HG03354 (cell line): ENCODE measurements at regions not wholly inside any gene's neighbourhood (a gene's known extent, or its start where the extent isn't known, plus 50 kb on each side); places are given as distances from the start of the nearest gene placed in this dataset.
"Not testable (repeated sequence)": the region's sequence is repeated elsewhere in the genome, so short reads cannot be mapped to it uniquely, and the experiment has no call there.

Source experiments
- ATAC-seq: cut with Tn5 transposase; IDR thresholded peaks from one replicate; pipeline ENCODE4 v1.9.1; 2021; ENCODE audit warnings: mild to moderate bottlenecking; ENCODE audit not compliant: unreplicated experiment, poor library complexity, severe bottlenecking

GRCh38 chr10:3374914-3375313 lies 202.3 kb upstream of the PITRM1 start:
- no peak for ATAC-seq

GRCh38 chr10:3373374-3374027 lies 200.9 kb upstream of the PITRM1 start:
- not testable (repeated sequence) for ATAC-seq

GRCh38 chr10:3372281-3372680 lies 199.7 kb upstream of the PITRM1 start:
- no peak for ATAC-seq

GRCh38 chr10:3371624-3372023 lies 199.0 kb upstream of the PITRM1 start:
- not testable (repeated sequence) for ATAC-seq

GRCh38 chr10:3366735-3367405 lies 194.3 kb upstream of the PITRM1 start:
- no peak for ATAC-seq

- no peak for ATAC-seq
These were observed 193.5 kb upstream of the PITRM1 start for GRCh38 chr10:3366043-3366442.

GRCh38 chr10:3365630-3366029 lies 193.0 kb upstream of the PITRM1 start:
- no peak for ATAC-seq

- no peak for ATAC-seq
These were observed 192.3 kb upstream of the PITRM1 start for GRCh38 chr10:3364768-3365480.

GRCh38 chr10:3363311-3364045 lies 190.9 kb upstream of the PITRM1 start:
- ATAC-seq, result no peak

- no peak for ATAC-seq
These were observed 189.8 kb upstream of the PITRM1 start for GRCh38 chr10:3362394-3362793.

GRCh38 chr10:3361640-3362039 lies 189.1 kb upstream of the PITRM1 start:
- ATAC-seq, result no peak

GRCh38 chr10:3357737-3358136 lies 185.2 kb upstream of the PITRM1 start:
- no peak for ATAC-seq

- ATAC-seq, result no peak
These were observed 183.0 kb upstream of the PITRM1 start for GRCh38 chr10:3355536-3355935.

GRCh38 chr10:3354174-3354900 lies 181.8 kb upstream of the PITRM1 start:
- no peak for ATAC-seq

GRCh38 chr10:3353235-3353634 lies 180.7 kb upstream of the PITRM1 start:
- no peak for ATAC-seq

GRCh38 chr10:3350617-3351258 lies 178.2 kb upstream of the PITRM1 start:
- ATAC-seq, result no peak

- no peak for ATAC-seq
These were observed 177.6 kb upstream of the PITRM1 start for GRCh38 chr10:3350205-3350604.

GRCh38 chr10:3348564-3348963 lies 176.0 kb upstream of the PITRM1 start:
- no peak for ATAC-seq
